ENCODE measurements at regions not wholly inside any gene's neighbourhood (a gene's known extent, or its start where the extent isn't known, plus 50 kb on each side); places are given as distances from the start of the nearest gene placed in this dataset.
"Not testable (repeated sequence)": the region's sequence is repeated elsewhere in the genome, so short reads cannot be mapped to it uniquely, and the experiment has no call there.

DNA sequence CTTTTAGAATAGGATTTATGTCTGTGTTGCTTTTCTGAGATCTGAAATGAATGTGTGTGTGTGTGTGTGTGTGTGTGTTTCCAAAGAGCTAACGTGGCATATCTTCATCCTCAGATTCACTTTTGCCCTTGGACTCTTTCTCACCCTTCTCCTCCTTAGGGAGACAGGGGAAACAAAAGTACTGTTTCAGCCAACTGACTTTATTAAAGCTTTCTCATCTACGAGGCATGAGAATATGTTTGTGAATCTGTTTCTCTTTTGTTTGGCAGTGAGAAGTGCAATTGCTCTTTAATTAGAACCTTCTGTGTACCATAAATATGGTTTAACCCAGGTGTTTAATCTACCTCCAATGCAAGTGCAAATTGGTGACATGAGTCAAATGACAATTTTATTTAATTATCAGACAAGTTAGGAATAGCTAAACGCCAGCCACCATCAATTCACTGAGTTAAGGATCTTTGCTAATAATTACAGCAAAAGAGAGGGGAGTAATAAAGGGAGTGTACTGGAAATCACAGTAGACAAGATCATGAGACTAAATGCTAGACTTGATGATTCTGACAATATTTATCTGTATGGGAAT lies 186.4 kb upstream of the COL3A1 start:
- DNase-seq = peak; percentile 18

DNA sequence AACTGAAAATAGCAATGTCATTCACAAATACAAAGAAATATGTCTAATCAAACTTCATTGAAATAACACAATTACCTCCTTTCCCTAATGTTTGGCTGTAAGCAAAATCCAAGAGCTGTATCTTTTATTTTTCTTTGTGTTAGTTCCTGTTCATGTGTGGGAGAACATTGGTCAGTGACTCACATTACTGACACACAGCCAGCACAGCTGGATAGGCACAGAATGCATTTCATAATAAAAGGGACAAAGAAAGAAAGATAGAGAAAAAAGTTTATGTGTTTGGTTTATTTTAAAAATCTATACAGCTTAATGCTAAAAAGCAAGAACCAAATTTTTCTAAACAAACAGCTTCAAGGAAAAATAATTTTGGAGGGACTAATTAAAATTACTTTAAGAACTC lies 185.6 kb upstream of the COL3A1 start:
- DNase-seq = peak; percentile 47

DNA sequence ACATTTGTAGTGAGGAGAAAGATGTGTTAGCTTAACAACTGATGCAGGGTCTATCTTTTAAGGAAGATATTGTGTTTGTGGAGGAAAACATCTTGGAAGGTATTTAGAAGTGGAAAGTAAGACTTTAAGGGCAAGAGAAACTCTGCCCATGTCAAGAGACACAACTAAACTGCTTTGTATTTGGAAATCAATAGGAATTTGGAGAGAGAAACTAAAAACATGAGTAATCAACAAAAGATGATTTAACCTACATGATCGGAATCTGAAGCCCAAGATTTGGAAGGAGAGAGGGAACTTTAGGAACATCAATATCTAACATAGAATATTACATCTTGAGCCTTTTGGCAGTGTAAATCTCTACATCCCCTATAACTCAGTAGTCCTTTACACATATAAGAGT lies 184.2 kb upstream of the COL3A1 start:
- no peak for DNase-seq

DNA sequence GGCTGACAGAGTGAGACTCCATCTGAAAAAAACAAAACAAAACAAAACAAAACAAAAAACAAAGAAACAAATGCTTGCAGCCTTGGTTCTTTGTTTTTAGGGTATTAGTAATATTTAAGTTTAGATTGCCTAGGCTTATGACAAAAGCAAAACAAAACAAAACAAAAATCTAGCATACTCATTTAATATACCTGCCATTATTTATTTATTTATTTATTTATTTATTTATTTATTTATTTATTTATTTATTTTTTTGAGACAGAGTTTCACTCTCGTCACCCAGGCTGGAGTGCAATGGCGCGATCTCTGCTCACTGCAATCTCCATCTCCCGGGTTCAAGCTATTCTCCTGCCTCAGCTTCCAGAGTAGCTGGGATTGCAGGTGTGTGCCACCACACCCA lies 179.7 kb upstream of the COL3A1 start:
- DNase-seq = not testable (repeated sequence)

DNA sequence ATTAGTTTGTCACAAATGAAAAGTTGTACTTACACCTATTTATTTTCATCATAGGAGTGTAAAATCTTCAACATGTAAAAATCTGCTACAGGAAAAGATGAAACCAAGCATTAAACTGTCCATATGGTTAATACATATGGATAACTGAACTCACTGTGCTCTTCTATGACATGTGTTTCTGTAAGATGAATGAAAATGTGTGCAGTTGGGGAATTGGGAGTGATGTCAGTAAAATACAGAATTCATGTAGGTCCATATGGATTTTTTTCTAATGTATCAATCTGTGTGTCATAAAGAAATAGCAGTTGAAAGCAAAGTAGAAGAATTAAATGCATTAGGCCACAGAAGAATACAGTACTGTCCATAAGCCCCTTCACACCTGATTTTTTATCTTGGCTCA lies 178.4 kb upstream of the COL3A1 start:
- DNase-seq = no peak

DNA sequence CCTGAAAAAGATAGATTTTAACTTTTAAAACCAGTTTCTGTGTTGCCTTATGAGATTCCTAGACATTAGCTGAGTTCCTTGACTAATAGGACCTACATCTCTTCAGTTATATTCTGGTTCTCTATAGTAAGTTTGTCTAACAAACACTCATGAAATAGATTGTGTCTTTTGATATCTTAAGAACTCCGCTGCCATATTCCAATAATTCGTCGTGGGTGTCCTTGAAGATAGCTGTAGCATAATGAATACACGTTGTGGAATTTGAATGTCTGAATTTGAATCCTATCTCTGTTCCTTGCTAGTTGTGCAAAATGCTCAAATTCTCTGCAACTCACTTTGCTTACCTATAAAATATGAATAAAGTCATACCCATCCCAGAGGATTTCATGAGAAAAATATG lies 176.8 kb upstream of the COL3A1 start:
- no peak for DNase-seq

DNA sequence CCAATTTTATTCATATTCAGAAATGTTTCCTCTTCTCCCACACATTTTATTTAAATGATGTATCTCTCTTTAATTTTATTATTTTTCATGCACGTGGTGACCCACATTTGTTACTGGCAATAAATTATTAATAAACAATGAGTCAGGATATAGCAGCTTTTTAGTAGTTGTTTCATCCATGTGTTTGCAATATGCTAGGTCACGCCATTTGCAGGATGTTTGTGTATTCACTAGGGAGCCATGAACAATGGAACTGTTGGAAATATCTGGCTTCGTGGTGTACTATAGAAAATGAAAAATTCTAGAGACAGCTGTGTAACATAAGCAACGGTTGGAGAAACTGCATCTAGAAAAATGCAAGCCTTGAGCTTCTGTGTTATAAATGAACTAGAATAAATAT lies 176.0 kb upstream of the COL3A1 start:
- DNase-seq = peak; percentile 29

DNA sequence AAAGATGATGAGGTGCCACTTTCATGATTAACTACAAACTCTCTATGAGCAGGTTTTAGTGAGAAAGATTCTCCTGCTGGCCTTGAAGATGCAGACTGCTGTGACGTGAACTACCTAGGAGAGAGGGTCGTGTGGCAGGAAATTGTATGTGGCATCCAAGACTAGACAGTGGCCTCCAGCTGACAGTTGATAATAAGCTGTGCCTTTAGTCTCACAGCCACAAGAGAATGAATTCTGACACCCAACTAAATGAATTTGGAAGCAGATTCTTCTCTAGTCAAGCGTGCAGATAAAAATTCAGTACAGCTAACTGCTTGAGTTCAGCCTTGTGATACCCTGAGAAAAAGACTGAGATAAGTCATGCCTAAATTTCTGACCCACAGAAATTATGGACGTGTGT lies 169.0 kb upstream of the COL3A1 start:
- no peak for DNase-seq

DNA sequence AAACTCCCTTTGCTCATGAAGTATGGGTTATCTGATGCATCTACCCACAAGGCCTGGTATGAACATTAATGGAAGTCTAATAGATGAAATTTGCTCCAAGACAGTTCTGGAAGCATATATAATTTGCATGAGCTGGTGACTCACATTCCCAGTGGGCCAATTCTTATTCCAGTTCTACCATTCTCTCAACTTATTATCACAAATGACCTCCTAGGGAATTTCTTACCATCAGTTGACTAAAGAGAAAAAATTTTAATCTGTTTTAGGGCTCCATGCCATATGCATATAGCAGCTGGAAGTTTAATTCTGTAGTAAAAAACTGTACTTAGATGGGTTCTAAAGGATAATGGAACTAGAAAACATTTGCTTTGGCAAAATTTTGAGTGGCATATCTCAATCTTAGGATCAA lies 165.2 kb upstream of the COL3A1 start:
- DNase-seq = no peak

DNA sequence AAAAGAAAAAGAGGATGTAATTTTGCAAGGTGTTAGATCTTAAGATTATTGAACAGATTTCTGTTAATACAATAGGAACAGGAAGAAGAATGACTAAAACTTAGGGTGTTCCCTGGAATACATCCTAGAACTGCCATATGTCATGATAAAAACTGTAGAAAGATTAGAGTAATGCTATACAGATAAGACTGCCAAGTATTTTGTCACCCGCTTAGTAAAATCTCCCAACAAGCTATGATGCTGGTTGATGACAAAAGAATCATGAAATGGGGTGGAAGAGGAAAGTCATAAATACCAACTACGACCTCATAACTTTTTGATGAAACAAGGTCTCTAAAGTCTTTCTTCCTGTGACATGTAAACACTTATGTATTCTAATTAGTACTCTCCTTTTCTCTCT lies 163.6 kb upstream of the COL3A1 start:
- no peak for DNase-seq

DNA sequence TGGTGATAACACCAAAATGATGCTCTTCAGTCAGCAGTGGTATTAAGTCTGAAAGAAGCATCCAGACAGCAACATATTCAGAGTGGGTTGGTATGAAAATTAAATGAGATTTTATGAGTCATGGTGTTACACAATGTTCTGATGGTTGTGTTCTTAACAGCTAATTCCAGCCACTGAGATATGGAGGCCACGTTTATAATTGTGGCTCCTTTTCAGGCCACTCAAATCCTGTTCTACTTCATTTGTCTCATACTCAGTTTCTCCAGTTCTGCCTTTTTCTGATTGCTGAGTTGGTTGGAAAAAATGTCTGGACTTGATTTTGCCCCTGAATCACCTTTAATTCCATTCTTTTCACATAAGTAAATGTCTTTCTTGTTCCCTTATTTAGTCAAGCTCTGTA lies 162.7 kb upstream of the COL3A1 start:
- no peak for DNase-seq

DNA sequence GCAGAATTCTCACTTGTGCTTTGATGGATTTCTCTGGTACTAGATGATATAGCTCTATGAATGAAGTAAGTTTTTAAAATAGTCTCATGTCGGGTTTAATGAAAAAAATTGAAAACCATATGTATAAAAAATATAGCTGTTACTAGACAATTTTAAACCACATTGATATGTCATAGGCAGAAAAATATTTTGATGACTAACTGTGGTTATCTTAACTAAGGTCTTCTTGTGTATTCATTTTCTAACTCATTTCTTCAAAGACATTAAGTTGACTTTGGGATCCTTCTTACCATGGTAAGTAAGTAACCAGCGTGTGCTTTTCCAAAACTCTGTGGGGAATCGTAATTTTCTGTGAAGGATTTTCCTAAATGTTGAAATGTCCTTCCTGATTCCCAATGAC lies 160.9 kb upstream of the COL3A1 start:
- no peak for DNase-seq

DNA sequence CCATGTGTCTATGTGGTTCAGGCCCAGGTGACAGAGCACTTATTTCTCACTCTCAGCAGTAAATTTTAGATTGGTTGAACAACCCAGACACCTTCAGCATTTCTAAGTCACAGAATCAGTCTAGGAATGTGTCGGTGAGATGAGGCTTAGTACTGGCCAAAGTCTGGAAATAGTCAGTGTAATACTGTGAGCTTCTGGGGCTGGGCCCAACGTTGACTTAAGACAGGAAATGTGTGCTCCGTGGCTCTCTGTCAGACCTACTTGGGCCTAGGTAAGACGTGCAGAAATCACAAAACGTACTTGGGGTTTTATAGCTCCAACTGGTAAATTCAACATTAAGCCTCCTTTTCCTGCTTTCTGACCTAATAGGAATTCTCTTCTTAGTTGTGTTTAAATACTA lies 160.3 kb upstream of the COL3A1 start:
- DNase-seq = no peak

DNA sequence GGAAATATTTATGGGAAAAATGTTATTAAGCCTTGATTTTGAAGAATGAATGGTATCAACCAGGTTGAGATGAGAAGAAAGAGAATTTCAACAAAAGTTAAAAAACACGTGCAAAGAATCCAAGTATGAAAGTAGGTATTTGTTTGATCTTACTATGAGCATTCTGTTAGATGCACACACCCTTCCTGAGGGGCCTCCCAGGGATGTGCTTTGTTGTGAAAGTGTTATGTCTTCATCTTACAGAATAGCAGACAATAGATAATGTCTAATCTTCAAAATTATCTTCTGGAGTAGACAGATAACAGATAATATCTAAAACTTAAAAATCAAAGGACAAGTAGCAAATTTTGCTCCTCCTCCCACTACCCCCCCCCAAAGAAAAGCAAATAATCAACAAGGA lies 155.2 kb upstream of the COL3A1 start:
- DNase-seq = no peak

DNA sequence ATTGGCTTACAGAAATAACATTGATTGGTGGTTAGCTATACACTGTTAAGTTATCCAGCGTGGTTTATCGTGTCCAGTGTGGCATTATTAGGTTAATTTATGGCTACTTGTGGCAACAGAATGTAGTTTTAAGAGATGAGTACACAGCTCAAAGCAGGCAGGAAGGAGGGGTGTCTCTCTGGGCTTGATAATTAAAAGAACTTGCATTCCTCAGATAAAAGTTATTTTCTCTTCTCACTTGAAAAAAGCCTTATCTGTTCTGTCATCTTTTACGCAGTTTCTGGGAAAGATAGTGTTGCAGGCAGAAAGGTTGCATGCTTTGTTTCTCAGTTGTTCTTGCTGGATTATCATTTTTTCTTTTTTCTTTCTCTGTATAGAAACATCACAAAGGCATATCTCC lies 154.4 kb upstream of the COL3A1 start:
- DNase-seq = no peak

DNA sequence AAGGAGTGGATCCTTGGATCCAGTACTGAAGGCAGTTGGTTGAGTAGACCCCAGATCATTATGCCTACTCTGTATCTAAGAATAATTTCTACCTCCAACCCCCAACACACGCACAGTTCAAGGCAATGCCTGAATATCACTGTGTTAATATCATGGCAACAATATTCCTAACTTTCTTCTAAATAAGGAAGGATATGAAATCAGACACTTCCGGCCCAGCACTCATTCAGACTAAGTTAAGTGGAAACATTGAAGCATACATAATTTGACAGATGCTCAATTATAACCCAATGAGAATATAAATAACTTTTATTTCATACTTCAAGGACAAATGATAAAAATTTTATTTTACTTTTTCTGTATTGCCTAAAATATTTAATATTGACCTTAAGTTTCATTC lies 153.6 kb upstream of the COL3A1 start:
- DNase-seq = no peak

DNA sequence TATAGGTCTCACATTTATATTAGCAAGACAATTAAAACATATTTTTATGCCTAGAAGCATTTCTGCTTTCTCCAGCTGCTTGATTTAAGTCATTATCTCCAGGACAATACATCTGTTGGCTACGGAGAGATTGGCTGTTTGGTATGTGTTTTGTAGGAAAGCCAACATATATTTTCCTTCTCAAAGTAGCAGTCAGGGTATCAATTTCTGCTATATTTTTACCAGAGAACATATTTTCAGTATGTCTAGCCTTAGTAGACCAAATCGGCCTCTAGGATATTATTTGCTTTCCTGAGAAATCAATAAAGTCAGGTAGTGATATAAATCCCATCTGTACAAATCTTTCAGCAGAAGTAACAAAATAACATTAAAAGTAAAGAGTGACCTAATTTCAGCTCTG lies 150.0 kb upstream of the COL3A1 start:
- DNase-seq = no peak

DNA sequence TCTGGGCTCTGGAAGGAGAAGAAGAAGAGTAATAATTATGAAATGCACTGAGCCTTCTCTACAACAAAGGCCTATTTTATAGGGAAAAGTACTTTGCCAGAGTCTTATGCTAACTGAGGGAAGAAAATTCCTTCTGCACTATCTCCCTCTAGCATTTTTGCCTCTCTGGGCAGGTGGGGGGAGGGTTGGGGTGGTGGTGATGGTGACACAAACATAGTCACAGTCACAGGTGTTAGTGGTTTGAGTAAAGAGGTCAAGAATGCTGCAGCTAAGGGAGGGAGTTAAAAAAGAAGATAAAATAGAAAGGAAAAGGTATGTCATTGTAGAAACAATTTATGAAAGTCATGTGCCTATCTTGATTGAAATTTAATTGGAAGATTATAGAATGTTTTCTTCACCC lies 140.8 kb upstream of the COL3A1 start:
- no peak for DNase-seq

DNA sequence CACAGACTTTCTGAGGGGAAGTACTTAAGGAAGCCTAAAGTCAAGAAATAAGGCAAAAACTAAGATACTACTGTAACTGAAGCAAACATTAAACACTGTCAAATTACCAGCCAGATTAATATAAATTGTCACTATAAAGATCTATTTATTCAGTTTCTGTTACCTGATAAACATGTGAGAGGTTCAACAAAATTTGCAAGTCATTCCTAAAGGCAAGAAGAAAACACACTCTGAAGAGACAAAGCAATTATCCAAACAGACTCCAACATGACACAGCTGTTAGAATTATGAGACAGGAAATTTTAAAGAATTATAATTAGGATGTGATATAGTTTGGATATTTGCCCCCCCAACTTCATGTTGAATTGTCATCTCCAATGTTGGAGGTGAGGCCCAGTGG lies 140.4 kb upstream of the COL3A1 start:
- DNase-seq = no peak

DNA sequence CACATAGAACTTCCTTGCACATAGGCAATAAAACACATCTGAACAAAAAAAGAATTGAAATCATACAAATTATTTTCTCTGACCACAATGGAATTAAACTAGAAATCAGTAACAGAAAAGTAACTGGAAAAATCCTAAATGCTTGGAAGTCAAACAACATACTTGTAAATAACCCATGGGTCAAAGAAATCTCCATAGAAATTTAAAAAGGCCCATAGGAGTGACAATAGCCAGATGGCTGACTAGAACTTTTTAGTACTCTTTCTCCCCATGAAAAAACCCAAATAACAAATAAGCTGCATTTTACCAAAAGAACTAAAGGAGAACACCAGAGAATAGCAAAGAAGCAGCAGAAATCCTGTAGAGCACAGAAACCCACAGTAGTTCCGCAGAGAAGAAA lies 139.2 kb upstream of the COL3A1 start:
- DNase-seq = no peak

DNA sequence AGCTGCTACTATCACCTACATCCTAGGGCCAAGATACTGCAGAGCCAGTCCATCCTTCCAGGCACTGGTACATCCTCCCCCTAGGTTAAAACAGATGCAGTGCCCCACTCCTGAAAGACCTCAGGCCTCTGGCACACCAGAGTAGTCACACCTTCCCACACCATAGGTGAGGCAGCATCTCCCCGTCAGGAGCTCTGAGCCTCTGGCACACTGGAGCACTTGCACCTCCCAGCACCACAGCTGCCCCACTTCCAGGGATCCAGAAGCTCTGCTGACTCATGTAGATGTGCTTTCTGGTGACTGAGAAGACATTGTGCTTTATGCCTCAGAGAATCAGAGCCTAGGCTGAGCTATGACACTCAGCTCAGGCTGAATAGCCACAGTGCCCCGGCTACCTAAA lies 138.4 kb upstream of the COL3A1 start:
- DNase-seq = no peak

DNA sequence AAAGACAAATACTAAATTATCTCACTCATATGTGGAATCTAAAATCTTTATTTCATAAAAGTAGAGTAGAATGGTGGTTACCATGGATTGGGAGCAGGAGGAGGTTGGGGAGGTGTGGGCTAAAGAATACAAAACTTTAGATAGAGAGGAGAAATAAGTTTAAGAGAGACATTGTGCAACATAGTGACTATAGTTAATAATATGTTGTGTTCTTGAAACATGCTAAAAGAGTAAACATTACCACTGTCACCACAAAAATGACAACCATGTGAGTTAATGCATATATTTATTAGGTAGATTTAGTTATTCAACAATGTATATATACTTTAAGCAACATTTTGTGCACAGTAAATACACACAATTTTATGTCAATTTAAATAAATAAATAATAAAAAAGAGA lies 128.5 kb upstream of the COL3A1 start:
- DNase-seq = no peak

DNA sequence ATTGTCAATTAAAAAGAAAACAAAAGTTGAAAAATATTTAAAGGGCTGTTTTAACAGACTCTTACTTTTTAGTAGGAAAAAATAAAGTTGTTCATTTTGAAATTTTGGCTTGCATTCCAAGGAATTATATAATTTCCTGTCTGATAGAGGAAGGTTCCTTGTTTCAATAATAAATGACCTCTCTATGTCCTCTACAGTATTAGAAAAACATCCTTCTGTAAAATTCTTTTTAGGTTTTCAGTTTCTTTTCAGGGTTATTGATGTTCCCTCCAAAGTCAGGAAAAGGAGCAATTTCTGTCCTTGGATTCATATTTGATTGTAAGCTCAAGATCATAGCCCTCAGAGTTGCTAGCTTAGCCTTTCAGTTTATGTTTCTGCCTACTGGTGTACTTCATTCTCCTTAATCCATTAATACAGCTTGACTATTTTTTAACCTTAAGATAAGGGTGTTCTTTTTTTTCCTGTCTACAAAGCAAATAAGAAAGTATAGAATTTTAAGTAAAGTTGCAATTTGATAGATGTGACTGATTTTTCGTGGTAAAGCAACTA lies 125.2 kb upstream of the COL3A1 start:
- DNase-seq = no peak

DNA sequence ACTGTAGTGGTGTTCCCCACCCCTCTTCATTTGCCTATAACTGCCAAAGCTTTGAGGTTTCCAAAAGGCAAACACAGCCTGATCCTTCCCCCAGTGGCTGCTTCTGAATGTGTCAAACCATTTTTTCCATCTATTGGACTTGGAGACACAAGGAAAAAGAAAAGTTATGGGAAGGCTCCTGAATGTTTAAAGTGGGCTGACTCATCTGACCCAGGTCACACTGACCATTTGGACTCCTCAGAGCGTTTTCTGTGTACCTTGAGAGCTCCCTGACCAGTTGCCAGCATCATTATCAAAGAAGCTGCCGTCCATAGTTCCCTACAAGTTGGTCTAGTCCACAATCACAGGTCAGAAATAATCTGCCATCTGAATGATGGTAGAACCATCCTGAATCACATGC lies 123.4 kb upstream of the COL3A1 start:
- DNase-seq = no peak

DNA sequence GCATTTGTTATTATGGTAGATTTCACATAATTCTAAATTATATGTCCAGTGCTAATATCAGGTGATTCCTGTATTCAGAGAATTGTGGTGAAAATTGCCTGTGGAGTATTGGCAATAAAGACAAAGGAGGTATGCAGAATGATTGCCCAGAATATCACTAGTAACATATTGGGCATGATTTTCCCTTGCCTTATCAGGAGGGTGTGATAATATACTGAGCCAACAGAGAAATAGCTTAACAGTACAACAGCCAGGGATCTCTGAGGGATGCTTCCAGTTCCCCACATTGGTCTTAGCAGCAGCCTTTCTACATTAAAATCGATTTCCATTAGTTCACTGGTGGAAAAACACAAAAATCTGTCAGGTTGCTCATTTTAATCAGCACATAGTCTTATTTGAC lies 122.9 kb upstream of the COL3A1 start:
- no peak for DNase-seq

All from left kidney (tissue), 1 donor.